DOHH2 (cell line): ENCODE measurements at regions not wholly inside any gene's neighbourhood (a gene's known extent, or its start where the extent isn't known, plus 50 kb on each side); places are given as distances from the start of the nearest gene placed in this dataset.

Source experiments
- H3F3A ChIP-seq: fragments of 200-600 bp; sonication (generic), shearing (Covaris generic); 2 replicates; pipeline ENCODE4 v1.6.0; 2016; ENCODE audit warnings: antibody characterized with exemption, mild to moderate bottlenecking; ENCODE audit not compliant: control insufficient read depth, insufficient read depth
- H3K27ac ChIP-seq: fragments of 200-600 bp; sonication (generic); 2 replicates; pipeline ENCODE4 v1.5.1; 2014; ENCODE audit warnings: low read depth, mild to moderate bottlenecking, low read length, moderate library complexity
- H3K27me3 ChIP-seq: fragments of 200-600 bp; sonication (generic); 2 replicates; pipeline ENCODE4 v1.6.1; 2014; ENCODE audit warnings: mild to moderate bottlenecking, low read length, mixed read lengths; ENCODE audit not compliant: control insufficient read depth
- H3K36me3 ChIP-seq: fragments of 200-600 bp; sonication (generic); 2 replicates; pipeline ENCODE4 v1.6.1; 2014; ENCODE audit warnings: mild to moderate bottlenecking, low read length, moderate library complexity, mixed read lengths; ENCODE audit not compliant: control insufficient read depth
- H3K4me1 ChIP-seq: fragments of 200-600 bp; sonication (generic); 2 replicates; pipeline ENCODE4 v1.6.1; 2014; ENCODE audit warnings: mild to moderate bottlenecking, low read length, mixed read lengths; ENCODE audit not compliant: control insufficient read depth
- H3K4me2 ChIP-seq: fragments of 200-600 bp; sonication (generic); 2 replicates; pipeline ENCODE4 v1.6.0; 2014; ENCODE audit warnings: mild to moderate bottlenecking, low read length, moderate library complexity
- H3K4me3 ChIP-seq: fragments of 200-600 bp; sonication (generic); 2 replicates; pipeline ENCODE4 v1.5.1; 2014; ENCODE audit warnings: mild to moderate bottlenecking, low read length, mixed read lengths
- H3K79me2 ChIP-seq: fragments of 200-600 bp; sonication (generic); 2 replicates; pipeline ENCODE4 v1.6.1; 2014; ENCODE audit warnings: mild to moderate bottlenecking, low read length, mixed read lengths; ENCODE audit not compliant: control insufficient read depth
- H3K9me2 ChIP-seq: fragments of 200-600 bp; sonication (generic); replicated peaks from 2 replicates; pipeline ENCODE4 v1.6.1; 2014; ENCODE audit warnings: mild to moderate bottlenecking, low read length, mixed read lengths; ENCODE audit not compliant: control insufficient read depth
- H3K9me3 ChIP-seq: fragments of 200-600 bp; sonication (generic); 2 replicates; pipeline ENCODE4 v1.6.1; 2014; ENCODE audit warnings: antibody characterized with exemption, low read length, mixed read lengths; ENCODE audit not compliant: control insufficient read depth, insufficient read depth
- H4K20me1 ChIP-seq: fragments of 200-600 bp; sonication (generic); 2 replicates; pipeline ENCODE4 v1.6.0; 2014; ENCODE audit warnings: low read depth, mild to moderate bottlenecking, antibody characterized with exemption, low read length, moderate library complexity; ENCODE audit not compliant: control insufficient read depth, insufficient read depth
- CTCF ChIP-seq: fragments of 200-600 bp; sonication (generic); IDR thresholded peaks from one replicate; pipeline ENCODE4 v1.5.1; 2014; ENCODE audit warnings: antibody characterized with exemption, mild to moderate bottlenecking, low read depth, low read length; ENCODE audit not compliant: poor library complexity, severe bottlenecking
- EZH2phosphoT487 ChIP-seq: fragments of 200-600 bp; sonication (generic); IDR thresholded peaks from 2 replicates; pipeline ENCODE4 v1.6.1; 2017; ENCODE audit warnings: borderline replicate concordance, mild to moderate bottlenecking, antibody characterized with exemption, low read length, moderate library complexity, mixed read lengths

- Histone ChIP-seq H3K79me2 (no peaks in the 10 kb centered on the region), H3K9me3 (no peaks in the 10 kb centered on the region), H4K20me1 (no peaks in the 10 kb centered on the region), H3K4me2 (no peak overlapping the region), H3K27ac (no peak overlapping the region), H3K4me3 (no peak overlapping the region), H3K9me2 (no peaks in the 10 kb centered on the region), H3K27me3 (no peaks in the 10 kb centered on the region), H3K36me3 (no peaks in the 10 kb centered on the region), H3F3A (no peaks in the 10 kb centered on the region), H3K4me1 (no peaks in the 10 kb centered on the region)
- TF ChIP-seq EZH2phosphoT487 (no peak), CTCF (no peak)
Observed at GRCh38 chrX:67094061-67094460, 449.8 kb upstream of the AR start.

GRCh38 chrX:67050760-67051159, 411.9 kb upstream of the EDA2R start:
- no peaks in the 10 kb centered on the region for H3K79me2 ChIP-seq
- no peaks in the 10 kb centered on the region for H3F3A ChIP-seq
- no peaks in the 10 kb centered on the region for H3K36me3 ChIP-seq
- H3K4me1 ChIP-seq: no peaks in the 10 kb centered on the region
- TF ChIP-seq CTCF (no peak), EZH2phosphoT487 (no peak)
- H3K9me2 ChIP-seq: no peaks in the 10 kb centered on the region
- H3K4me3 ChIP-seq: no peak overlapping the region
- no peaks in the 10 kb centered on the region for H3K27me3 ChIP-seq
- H3K4me2 ChIP-seq: no peak overlapping the region
- H4K20me1 ChIP-seq: no peaks in the 10 kb centered on the region
- H3K27ac ChIP-seq: no peak overlapping the region
- H3K9me3 ChIP-seq: no peaks in the 10 kb centered on the region

GRCh38 chrX:67044866-67045265, 406.0 kb upstream of the EDA2R start:
- Histone ChIP-seq H4K20me1 (no peaks in the 10 kb centered on the region), H3K27me3 (no peaks in the 10 kb centered on the region), H3K9me2 (no peaks in the 10 kb centered on the region), H3K27ac (no peak overlapping the region), H3K9me3 (no peaks in the 10 kb centered on the region), H3K4me2 (no peak overlapping the region), H3F3A (no peaks in the 10 kb centered on the region), H3K4me3 (no peak overlapping the region), H3K4me1 (no peaks in the 10 kb centered on the region), H3K36me3 (no peaks in the 10 kb centered on the region), H3K79me2 (no peaks in the 10 kb centered on the region)
- no peak for TF ChIP-seq EZH2phosphoT487
- TF ChIP-seq CTCF: no peak

GRCh38 chrX:67044029-67044653, 405.3 kb upstream of the EDA2R start:
- H3K4me3 ChIP-seq: no peak overlapping the region
- no peaks in the 10 kb centered on the region for H3K9me2 ChIP-seq
- no peak overlapping the region for H3K4me2 ChIP-seq
- no peaks in the 10 kb centered on the region for H3K36me3 ChIP-seq
- no peaks in the 10 kb centered on the region for H4K20me1 ChIP-seq
- no peaks in the 10 kb centered on the region for H3K9me3 ChIP-seq
- H3K27ac ChIP-seq: no peak overlapping the region
- TF ChIP-seq EZH2phosphoT487 (no peak), CTCF (no peak)
- H3K4me1 ChIP-seq: no peaks in the 10 kb centered on the region
- no peaks in the 10 kb centered on the region for H3K79me2 ChIP-seq
- H3K27me3 ChIP-seq: no peaks in the 10 kb centered on the region
- H3F3A ChIP-seq: no peaks in the 10 kb centered on the region
